ENCODE measurements at regions not wholly inside any gene's neighbourhood (a gene's known extent, or its start where the extent isn't known, plus 50 kb on each side); places are given as distances from the start of the nearest gene placed in this dataset.

DNA sequence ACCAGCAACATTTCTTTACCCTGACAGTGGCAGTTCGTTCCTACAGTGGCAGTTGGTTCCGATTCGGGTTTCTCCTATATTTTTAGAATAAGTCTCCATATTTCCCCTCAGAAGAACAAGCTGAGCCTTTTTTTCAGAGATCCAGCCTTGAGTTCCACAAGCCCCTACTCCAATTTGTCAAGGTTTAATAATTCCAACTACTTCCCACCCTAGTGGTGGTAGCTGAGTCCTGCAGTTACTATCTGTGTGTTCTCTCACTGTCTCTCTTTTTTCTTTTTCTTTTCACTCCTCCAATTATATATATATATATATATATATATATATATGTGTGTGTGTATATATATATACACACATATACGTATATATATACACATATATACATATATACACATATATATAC is 1347.3 kb downstream of the PCDH9 start:
- DNase-seq = no peak

DNA sequence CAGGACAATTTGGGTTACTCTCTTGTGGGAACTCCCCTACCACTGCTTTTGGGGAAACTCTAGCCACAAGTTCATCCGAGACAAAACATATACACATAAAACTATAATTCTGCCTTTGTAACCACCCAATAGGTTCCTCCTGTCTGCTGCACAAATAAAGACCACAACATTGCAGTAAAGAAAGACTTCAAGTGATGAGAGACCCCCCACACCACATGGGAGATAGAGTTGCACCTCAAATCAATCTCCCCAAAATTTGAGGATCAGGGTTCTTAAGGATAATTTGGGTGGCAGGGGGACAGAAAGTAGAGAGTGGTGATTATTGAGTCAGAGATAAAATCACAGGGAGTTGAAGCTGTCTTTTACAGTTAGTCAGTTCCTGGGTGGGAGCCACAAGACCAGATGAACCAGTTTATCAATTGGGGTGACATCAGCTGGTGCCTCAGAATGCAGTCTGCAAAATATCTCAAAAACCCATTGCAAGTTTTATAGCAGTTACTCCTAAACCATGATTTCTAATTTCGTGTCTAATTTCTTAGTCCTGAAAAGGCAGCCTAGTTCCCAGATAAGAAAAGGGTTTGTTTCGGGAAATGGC is 1348.5 kb downstream of the PCDH9 start:
- DNase-seq = no peak

DNA sequence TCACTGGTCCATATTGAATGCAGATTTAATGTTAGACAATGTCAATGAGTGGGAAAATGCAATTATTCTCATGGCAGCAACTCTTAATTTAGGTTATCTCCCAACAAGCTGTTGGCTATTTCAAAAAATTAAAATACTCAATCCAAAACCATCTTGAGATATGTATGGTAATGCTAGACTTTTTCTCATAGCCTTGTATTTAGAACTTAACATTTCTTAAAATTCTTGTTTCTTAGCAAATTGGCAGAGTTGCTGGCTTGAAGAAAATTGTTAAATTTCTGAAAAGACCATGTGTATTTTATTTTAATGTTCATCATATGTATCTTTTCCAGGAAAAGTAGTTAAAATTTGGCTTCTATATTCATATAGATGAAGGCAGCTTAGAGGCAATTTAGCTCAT is 1355.1 kb downstream of the PCDH9 start:
- peak; percentile 4 for DNase-seq

DNA sequence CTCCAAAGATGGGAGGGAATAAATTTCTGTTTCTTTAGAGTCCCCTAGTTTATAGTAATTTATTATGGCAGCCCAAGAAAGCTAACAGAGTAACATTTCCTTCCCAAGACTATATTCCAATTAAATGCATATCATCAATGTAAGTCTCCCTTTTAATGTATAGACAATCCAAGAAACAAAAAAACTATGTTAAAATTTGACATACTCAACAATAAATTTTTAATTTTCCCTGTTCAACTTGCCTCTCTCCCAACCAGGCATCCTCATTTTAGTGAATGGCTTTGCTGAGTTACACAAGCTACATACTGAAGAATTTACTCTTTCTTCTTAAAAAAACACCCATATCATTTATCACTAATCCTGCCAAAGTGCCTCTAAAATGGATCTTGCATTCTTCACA is 1357.7 kb downstream of the PCDH9 start:
- DNase-seq = no peak

DNA sequence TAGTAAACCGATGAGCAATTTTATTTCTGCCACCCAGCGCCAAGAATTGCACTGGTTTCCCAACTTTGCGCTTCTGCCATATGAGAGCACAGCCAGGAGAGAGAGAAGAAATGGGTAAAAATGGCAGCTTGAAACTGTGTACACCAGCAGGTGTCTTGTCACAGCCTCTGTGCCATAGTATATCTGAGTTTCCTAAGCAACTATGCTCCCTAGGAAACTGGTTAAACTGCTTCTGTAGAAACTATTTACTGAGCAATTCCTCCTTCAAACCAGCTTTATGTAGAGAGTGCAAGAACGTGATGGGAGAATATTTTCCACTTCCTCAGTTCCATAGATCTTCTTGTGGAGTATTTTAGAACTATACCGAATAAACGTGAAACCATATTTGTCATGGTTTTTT is 1361.3 kb downstream of the PCDH9 start:
- DNase-seq = no peak

DNA sequence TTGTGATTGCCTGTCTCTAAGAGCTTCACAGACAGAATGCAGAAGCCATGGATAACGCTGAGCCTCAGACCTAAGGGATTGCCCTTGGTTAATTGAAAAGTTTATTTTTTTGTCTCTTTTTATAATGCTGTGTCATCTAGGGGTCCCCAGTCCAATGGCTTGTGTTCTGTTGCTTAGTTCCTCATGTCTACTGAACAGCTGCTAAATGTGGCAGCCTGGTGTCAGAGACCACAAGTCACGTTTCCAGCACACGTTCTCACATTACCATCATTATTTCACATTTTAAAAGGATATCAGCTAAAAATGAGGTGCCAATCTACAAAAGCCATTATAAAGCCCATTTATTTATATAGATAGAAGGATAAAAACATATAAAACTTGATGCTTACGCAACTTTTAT is 1362.0 kb downstream of the PCDH9 start:
- DNase-seq = no peak

DNA sequence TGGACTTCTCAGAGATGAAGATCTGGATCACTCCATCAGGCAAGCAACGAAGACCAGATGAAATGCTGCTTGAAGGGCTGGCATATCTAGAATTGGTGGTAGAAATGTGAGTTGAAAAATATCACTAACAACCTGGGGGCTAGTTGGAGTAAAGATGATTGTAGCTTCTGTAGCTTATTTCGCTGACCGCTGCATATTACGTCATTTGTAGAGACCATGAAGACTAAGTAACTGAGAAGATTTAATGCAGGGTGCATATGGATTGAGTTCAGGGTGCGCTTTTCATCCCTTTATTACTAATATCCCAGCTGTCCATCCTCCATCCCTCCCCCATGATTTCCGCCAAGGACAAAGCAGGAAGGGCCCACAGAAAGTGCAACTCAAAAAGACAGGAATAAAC is 1364.0 kb downstream of the PCDH9 start:
- DNase-seq = no peak

DNA sequence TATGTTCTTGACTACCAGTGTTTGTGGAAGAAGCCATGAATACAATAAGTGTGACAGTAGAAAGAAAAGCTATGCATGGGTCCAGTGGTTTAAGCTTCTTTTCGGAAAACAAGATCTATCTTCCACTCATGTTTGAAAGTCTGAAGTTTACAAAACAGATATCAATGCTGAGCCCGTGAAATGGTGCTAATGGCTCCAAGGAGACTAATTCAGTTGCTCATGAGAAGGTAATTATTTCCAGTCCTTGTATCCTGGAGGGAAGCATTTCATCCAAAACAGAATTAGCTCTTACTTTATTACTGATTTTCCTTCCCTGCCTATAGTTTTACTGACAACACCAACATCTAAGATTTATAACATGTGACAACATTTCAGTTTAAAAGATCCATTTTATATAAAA is 1364.9 kb downstream of the PCDH9 start:
- DNase-seq = peak; percentile 11

DNA sequence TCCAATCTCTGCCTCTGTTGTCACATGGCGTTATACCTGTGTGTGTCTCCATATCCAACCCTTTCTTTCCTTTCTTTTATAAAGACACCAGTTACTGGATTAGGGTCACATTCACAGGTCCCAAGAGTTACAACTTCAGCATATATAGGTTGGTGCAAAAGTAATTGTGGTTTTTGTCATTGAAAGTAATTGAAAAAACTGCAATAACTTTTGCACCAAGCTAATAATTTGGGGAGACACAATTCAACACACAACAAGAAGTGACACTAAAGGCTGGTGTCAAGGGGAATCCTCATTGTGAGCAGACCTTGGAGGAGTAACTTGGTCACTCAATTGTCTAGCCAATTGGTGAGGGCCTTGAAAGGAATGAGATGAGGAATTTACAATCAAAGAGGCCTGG is 1366.1 kb downstream of the PCDH9 start:
- no peak for DNase-seq

DNA sequence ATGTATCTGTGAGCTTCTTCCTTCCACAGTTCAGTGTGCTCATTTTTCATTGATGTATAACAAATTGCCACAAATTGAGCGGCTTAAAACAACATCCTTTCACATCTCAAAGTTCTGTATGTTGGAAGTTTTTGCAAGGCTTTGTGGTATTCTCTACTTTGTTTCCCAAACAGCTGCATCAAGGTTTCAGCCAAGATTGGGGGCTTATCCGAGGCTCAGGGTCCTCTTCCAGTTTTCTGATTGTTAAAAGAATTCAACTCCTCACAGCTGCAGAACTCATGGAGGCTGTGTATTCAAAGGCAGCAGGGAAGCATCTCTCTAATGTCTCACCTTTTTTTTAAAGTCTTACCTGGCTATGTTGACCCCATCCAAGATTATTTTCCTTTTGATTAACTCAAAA is 1369.8 kb downstream of the PCDH9 start:
- DNase-seq = peak; percentile 35

DNA sequence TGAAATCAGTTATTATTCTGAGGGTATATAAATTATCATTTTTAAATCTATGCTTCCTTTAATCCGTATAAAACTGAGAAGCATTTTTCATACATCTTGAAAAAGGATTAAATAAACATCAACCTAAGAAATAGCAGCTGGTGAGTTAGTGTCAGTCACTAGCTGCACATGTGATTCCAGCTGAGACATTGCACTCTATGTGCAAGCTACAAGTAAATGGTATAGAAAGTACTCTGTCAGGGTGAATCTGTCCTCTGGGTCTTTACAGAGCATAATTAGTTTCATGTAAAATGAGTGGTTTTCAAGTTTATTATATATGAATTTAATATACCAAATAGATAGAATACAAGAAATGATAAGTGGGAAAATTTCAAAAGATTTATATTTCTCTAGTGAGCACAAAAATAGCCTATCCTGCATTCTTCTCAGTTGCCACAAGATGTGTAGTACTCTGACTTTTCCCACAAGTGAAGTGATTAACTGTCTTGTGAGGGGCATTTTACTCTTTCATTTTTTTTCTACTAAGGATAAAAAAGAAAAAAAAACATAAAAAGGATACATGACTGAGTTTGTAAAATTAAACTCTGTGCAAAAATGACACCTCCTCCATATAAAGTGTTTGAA is 1372.1 kb downstream of the PCDH9 start:
- no peak for DNase-seq

DNA sequence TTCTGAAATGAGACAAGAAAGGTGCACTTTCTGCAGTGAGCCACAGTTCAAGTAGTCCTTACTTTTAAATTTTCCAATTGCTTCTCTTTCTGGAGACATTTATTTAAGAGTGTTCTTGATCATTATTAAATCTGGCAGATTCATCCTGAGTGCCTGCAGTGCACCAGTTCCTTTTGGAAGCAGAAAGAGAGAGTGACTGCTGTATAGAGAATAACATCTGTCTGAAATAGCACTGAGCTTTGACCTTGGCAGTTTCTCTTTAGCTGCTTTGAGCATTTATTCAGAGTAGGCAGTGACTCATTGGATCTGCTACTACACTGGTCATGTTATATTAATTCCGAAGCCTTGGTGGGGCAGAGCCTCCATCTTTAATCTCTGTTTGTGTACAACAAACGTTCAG is 1373.7 kb downstream of the PCDH9 start:
- peak; percentile 13 for DNase-seq

DNA sequence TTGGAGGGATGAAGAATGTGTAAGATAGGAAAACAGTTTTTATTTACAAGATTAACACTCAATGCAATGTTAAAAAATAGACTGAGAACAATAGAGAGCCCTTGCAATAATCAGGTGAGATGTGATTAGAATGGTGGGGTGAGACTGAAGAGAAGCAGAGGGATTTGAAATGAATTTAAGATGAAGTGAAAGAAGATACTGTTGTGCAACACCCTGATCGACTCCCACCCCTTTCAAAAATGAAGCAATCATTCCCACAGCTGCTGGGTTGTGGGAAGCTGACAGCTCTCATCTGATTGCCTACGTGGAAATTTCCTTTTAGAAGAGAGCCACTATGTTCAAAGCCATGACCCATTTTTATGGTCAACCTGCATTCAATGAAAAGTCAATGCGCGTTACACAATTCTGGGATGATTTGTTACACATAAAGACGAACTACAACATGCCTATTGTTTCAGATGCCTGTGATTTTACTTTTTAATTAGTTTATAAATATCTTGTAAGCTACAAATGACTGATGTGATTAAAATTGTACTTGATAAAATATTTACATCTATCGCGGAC is 1374.8 kb downstream of the PCDH9 start:
- no peak for DNase-seq

DNA sequence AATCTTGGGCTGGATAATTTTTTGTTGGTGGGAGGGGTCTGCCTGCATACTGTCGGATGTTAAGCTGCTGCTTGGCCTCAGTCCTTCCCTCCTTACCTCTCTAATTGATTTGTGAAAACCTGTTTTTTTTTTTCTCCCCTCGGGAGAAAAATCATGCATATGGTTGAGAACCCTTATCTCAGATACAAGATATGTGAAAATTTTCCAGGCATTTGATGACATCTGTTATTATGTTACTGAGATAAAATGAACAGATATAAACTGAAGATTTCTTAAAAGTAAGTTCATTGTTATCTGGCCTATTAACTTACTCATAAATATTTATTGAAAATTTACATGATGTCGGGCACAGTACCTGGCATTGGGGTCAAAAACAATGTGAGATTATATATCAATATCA is 1375.7 kb downstream of the PCDH9 start:
- no peak for DNase-seq

DNA sequence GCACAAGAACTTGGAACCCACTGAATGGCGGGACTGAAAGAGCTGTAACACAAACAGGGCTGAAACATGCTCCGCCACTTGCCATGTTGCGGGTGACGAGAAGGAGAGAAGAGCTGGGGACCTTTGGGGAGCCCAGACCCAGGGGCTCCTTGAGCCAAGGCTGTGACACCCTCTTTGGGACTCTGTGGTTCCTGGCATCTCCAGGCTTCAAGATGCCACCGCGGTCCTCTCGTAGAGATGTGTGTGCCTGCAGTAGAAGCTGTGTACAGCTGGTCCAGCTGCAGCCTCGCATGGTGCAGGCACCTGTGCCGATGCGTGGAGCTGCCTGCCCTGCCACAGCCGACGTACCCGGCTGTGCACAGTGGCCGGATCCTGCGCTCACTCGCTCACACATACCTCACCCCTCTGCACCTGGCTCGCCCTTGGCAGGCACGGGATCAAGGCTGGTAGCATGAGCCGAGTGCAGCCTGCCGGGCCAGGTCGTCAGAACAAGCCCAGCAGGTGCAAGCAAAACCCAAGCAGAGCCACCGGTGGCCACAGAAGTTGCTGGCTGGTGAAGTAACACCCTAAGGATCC is 1385.8 kb downstream of the PCDH9 start:
- DNase-seq = no peak

DNA sequence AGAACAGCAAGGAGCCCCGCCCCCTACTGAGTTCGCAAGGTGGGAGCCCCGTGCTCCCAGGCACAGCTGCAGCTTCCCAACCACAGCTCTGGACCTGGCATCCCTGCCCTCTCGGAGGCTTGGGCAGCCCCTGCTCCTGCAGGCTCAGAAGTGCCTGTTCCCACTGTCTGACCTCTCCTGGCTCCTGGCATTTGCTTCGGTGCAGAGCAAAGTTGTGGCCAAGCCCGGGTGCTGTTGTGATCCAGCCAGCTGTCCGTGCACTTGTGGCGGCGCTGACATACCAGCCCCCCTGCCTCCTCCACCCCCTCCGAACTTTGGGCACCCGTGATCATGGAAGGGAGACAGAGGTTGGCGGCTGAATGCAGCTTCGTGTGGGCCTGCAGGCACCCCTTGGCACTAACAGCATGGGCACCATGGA is 1386.8 kb downstream of the PCDH9 start:
- DNase-seq = no peak

DNA sequence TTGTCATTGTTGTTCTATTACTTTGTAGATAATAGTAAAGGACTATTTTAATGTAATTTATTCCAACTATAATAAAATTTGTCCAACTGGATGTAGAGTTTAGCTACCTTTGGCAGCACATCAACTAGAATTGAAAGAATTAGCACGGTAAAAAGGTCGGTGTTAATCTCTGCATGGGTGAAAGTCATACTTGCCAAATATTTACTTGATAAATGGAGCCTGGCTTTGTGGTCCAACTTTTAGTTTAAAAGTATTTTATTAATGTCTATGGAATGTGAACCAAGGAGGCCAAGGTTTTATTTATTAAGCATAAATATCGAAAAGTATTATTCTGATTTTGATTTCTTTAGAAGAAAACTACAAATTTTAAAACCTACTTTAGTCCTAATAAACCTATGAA is 1389.0 kb downstream of the PCDH9 start:
- DNase-seq = no peak

DNA sequence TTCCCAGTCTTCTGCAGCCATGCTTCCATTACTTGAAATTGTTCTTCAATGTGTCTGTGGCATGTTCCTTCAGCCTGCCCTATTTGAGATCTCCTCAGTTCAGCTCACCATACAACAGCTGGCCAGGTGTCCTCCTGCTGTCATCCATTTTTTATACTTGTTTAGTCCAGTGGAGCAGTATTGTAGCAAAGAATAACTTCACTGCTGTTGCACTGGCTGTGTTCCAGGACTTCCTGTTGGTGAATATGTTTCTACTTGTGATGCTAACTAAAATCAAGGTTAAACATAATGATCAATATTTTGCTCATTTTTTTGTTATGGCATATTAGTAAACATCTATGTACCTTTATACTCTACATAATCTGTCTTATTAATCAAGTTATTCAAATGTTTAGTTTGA is 1394.1 kb downstream of the PCDH9 start:
- peak; percentile 7 for DNase-seq

DNA sequence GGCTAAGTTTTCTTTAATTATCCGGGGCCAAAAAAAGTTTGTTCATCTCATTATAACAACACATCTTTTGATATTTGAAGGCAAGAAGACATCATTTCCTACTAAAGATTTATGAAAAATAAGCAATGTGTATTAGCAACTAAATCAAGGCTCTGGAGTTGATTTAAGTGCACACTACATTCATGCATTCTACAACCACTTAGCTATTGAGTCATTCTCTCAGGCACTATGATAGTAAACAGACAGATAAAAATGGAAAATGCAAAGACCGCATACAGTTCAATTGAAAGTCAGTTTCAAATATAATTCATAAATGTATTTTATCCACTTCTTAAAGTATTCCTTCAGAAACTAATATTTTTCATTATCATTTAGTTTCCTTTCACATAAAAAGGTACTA is 1395.2 kb downstream of the PCDH9 start:
- no peak for DNase-seq

DNA sequence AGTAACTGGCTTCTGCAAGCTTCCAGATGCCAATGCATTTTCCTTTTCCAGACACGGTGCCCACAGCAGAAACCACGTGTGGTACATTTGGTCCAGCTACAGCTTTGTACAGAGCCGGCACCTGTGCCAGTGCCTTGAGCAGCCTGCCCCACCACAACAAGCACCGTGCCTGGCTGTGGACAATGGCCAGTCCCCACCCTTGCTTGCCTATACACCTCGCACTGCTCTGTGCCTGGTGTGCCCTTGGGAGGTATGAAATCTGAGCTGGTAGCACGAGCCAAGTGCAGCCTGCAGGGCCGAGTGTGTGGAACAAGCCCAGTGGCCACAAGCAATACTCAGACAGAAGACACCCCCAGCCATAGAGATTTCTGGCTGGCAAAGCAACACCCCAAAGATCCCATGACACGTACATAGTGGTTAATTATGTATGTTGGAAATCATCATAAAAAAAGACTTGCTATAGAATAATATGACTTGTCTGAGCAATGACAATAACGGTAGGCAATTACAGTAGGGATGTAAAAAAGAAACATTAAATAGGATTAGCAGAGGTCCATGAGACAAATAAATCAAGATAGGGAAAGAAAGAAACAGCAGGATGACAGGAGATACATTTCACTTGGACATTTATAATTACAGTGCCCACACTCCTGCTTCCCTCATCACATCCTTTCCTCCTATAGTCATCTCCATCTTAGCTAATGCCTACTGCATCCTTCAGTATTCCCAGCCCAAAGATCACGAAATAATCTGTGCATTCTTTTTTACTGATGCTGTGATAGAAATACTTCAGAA is 1399.5 kb downstream of the PCDH9 start:
- no peak for DNase-seq

DNA sequence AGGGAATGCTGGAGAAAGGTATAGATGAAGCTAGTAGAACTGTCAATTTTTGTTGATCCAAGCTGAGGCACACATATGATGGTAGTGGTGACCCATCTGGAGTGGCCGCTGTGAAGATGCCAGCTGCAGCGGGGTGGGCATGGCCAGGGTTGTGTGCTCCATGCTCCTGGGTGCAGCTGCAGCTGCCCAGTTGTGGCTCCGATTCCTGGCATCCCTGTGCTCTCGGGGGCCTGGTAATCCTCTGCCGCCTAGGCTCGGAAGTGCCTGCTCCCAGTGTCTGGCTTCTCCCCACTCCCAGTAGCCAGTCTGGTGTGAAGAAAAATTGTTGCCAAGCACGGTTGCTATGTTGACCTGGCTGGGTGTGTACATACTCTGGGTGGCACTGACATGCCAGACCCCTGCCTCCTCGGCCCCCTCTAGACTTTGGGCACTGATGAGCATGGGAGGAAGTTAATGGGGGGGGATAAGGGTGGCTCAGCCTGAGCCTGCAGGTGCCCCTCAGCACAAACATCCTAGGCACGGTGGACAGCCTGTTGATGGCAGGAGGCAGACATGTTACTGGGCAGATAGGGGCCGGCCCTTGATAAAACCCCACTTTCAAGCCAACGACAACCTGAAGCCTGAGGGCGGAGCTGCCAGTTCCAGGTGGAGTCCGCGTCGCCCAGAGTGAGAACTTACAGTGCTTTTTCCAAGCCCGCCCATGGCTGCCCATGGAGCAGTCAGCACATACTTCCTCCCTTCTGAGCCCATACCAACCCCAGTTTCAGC is 1400.7 kb downstream of the PCDH9 start:
- no peak for DNase-seq

DNA sequence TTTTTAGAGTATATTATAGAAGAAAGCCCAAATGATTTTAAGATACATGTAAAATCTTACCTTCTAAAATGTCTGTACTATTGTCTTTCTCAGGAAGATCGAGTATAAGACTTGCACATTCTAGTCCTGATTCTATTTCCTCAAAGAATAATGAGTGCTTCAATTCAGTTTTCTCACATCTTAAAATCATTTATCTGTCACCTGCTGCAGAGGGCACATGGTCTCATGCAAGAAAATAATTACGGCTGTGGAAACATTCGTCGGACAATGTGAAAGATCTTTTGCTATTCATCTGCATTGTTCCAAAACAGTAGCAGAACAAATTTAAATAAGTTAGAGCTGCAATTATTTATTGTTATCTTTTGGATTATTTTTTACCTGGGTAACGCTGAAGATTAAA is 1403.5 kb downstream of the PCDH9 start:
- DNase-seq = no peak
